IMR-90 (cell line): ENCODE measurements at regions not wholly inside any gene's neighbourhood (a gene's known extent, or its start where the extent isn't known, plus 50 kb on each side); places are given as distances from the start of the nearest gene placed in this dataset.

Source experiments
- ATAC-seq: fragments of 200-7000 bp; cut with Tn5 transposase; 2 replicates; pipeline ENCODE4 v1.9.1; 2020; ENCODE audit warnings: low read depth, mild to moderate bottlenecking, moderate library complexity
- BruUV-seq: library from RNA; stranded (reverse); fragments of 400-500 nt; replicated peaks from 2 replicates; lab custom pipeline; 2021; lab: Mats Ljungman, UMichigan
- CTCF ChIA-PET: fragments of 300-600 bp; formaldehyde crosslinking; extraction: SDS; loops from one replicate; lab custom pipeline; 2021; ENCODE audit warnings: antibody characterized with exemption; lab: Yijun Ruan, JAX
- POLR2A ChIA-PET: fragments of 300-600 bp; sonication (Branson Sonifier 250); formaldehyde crosslinking; loops from one replicate; lab custom pipeline; 2022; ENCODE audit warnings: antibody characterized with exemption; ENCODE audit not compliant: unreplicated experiment; lab: Charles Lee
- DNase-seq: peaks from one replicate; pipeline ENCODE4 v3.0.0; 2013
- H2AFZ ChIP-seq: replicated peaks from 2 replicates; pipeline ENCODE3; 2013; ENCODE audit warnings: low read length, mild to moderate bottlenecking; ENCODE audit not compliant: poor library complexity
- H2AK5ac ChIP-seq: 2 replicates; pipeline ENCODE4 v1.6.1; 2013; ENCODE audit warnings: low read depth, low read length, inconsistent platforms
- H2AK9ac ChIP-seq: replicated peaks from 2 replicates; pipeline ENCODE3; 2013; ENCODE audit warnings: mild to moderate bottlenecking, low read depth, low read length, moderate library complexity; ENCODE audit not compliant: poor library complexity
- H2BK120ac ChIP-seq: 2 replicates; pipeline ENCODE4 v1.6.1; 2013; ENCODE audit warnings: low read depth, low read length, inconsistent platforms
- H2BK15ac ChIP-seq: 3 replicates; pipeline ENCODE4 v1.6.1; 2013; ENCODE audit warnings: low read depth, low read length, inconsistent platforms
- H2BK20ac ChIP-seq: 2 replicates; pipeline ENCODE4 v1.6.1; 2013; ENCODE audit warnings: low read depth, mild to moderate bottlenecking, inconsistent platforms, low read length, moderate library complexity
- H2BK5ac ChIP-seq: 2 replicates; pipeline ENCODE4 v1.6.1; 2013; ENCODE audit warnings: mild to moderate bottlenecking, low read depth, low read length, inconsistent platforms; ENCODE audit not compliant: poor library complexity, severe bottlenecking
- H3K14ac ChIP-seq: replicated peaks from 2 replicates; pipeline ENCODE4 v1.6.1; 2013; ENCODE audit warnings: low read depth, low read length, inconsistent platforms
- H3K18ac ChIP-seq: 2 replicates; pipeline ENCODE4 v1.6.1; 2013; ENCODE audit warnings: low read depth, low read length, control low read depth
- H3K23ac ChIP-seq: 2 replicates; pipeline ENCODE4 v1.6.1; 2013; ENCODE audit warnings: low read depth, low read length, inconsistent platforms
- H3K27ac ChIP-seq: 2 replicates; pipeline ENCODE4 v1.5.1; 2013; ENCODE audit warnings: mild to moderate bottlenecking, control low read depth, low read length; ENCODE audit not compliant: insufficient read depth
- H3K27me3 ChIP-seq: 2 replicates; pipeline ENCODE4 v1.6.1; 2013; ENCODE audit warnings: low read length; ENCODE audit not compliant: control insufficient read depth, insufficient read depth
- H3K36me3 ChIP-seq: 2 replicates; pipeline ENCODE4 v1.6.1; 2013; ENCODE audit warnings: low read length, mixed read lengths; ENCODE audit not compliant: control insufficient read depth, insufficient read depth
- H3K4ac ChIP-seq: 2 replicates; pipeline ENCODE4 v1.6.1; 2013; ENCODE audit warnings: low read depth, low read length, inconsistent platforms
- H3K4me1 ChIP-seq: 2 replicates; pipeline ENCODE4 v1.6.1; 2013; ENCODE audit warnings: low read length, mixed read lengths; ENCODE audit not compliant: control insufficient read depth, insufficient read depth
- H3K4me2 ChIP-seq: 2 replicates; pipeline ENCODE4 v1.6.1; 2013; ENCODE audit warnings: low read depth, mild to moderate bottlenecking, control low read depth, low read length, moderate library complexity
- H3K4me3 ChIP-seq: 2 replicates; pipeline ENCODE4 v1.5.1; 2013; ENCODE audit warnings: low read depth, mild to moderate bottlenecking, control low read depth, low read length, moderate library complexity; ENCODE audit not compliant: insufficient read depth
- H3K56ac ChIP-seq: 2 replicates; pipeline ENCODE4 v1.6.1; 2013; ENCODE audit warnings: low read length, inconsistent platforms; ENCODE audit not compliant: insufficient read depth; ENCODE audit errors: extremely low read depth
- H3K79me1 ChIP-seq, 2 experiments: 2 replicates each; pipeline ENCODE4 v1.6.1; 2013; ENCODE audit warnings: low read length in 2 of 2, inconsistent platforms in 1 of 2, low read depth in 1 of 2
- H3K9ac ChIP-seq: 2 replicates; pipeline ENCODE4 v1.6.1; 2013; ENCODE audit warnings: low read depth, low read length, control low read depth
- H3K9me1 ChIP-seq: 2 replicates; pipeline ENCODE4 v1.6.1; 2013; ENCODE audit warnings: low read length, inconsistent platforms; ENCODE audit not compliant: insufficient read depth
- H3K9me3 ChIP-seq: 2 replicates; pipeline ENCODE4 v1.6.1; 2013; ENCODE audit warnings: low read length; ENCODE audit not compliant: control insufficient read depth, insufficient read depth
- H4K20me1 ChIP-seq: 2 replicates; pipeline ENCODE4 v1.6.1; 2013; ENCODE audit warnings: low read length, inconsistent platforms; ENCODE audit not compliant: insufficient read depth
- H4K5ac ChIP-seq: 2 replicates; pipeline ENCODE4 v1.6.1; 2013; ENCODE audit warnings: mild to moderate bottlenecking, low read depth, low read length, control low read depth
- H4K8ac ChIP-seq, 2 experiments: 2 replicates each; pipeline ENCODE4 v1.6.1; 2013; ENCODE audit warnings: low read depth in 2 of 2, low read length in 2 of 2, control low read depth in 1 of 2, inconsistent platforms in 1 of 2
- H4K91ac ChIP-seq: 2 replicates; pipeline ENCODE4 v1.6.1; 2013; ENCODE audit warnings: low read depth, low read length, inconsistent platforms; ENCODE audit not compliant: insufficient read depth
- CEBPB ChIP-seq: IDR thresholded peaks from 2 replicates; pipeline ENCODE4 v1.6.1; 2012; ENCODE audit warnings: low read depth, low read length, improper control_type of control experiment
- MAFK ChIP-seq: IDR thresholded peaks from 2 replicates; pipeline ENCODE4 v1.6.1; 2012; ENCODE audit warnings: low read depth, low read length, improper control_type of control experiment
- POLR2A ChIP-seq: IDR thresholded peaks from 2 replicates; pipeline ENCODE4 v1.6.1; 2012; ENCODE audit warnings: mild to moderate bottlenecking, low read depth, low read length
- RAD21 ChIP-seq: IDR thresholded peaks from 2 replicates; pipeline ENCODE4 v1.6.1; 2012; ENCODE audit warnings: low read length, improper control_type of control experiment
- RCOR1 ChIP-seq: IDR thresholded peaks from 2 replicates; pipeline ENCODE4 v1.6.1; 2012; ENCODE audit warnings: mild to moderate bottlenecking, low read length, improper control_type of control experiment; ENCODE audit not compliant: insufficient replicate concordance
- RFX5 ChIP-seq: IDR thresholded peaks from 2 replicates; pipeline ENCODE4 v1.8.0; 2012; ENCODE audit warnings: low read depth, mild to moderate bottlenecking, low read length, moderate library complexity
- SMC3 ChIP-seq: fragments of 150-350 bp; IDR thresholded peaks from 2 replicates; pipeline ENCODE4 v1.6.1; 2016; ENCODE audit warnings: low read depth, mild to moderate bottlenecking, antibody characterized with exemption, low read length, moderate library complexity
- WGBS, 2 experiments: methylation state at CpG; one replicate each; pipeline versions ENCODE4 v1.1.5 to v1.1.7; 2013; ENCODE audit warnings: missing lambda C conversion rate in 2 of 2; ENCODE audit not compliant: insufficient read length in 1 of 2; ENCODE audit errors: extremely low coverage in 2 of 2; 5-methylcytosine and 5-hydroxymethylcytosine counted together
- dilution Hi-C: fragments of 300-500 bp; cut with HindIII; formaldehyde crosslinking; loops from one replicate; pipeline ENCODE4 v1.14.3; 2018; ENCODE audit warnings: low sequenced_read_pairs; ENCODE audit not compliant: unreplicated experiment
- in situ Hi-C: fragments of 300-500 bp; cut with MboI; formaldehyde crosslinking; loops from 3 replicates; pipeline ENCODE4 v1.14.3; 2019; ENCODE audit warnings: low sequenced_read_pairs, inconsistent platforms, mixed read lengths
- intact Hi-C: fragments of 100-400 bp; cut with micrococcal nuclease; formaldehyde crosslinking; loops from 2 replicates; pipeline ENCODE4 v1.10.0; 2022
- TF ChIP-seq, protein P1 (sequence below): fragments of 150-350 bp; IDR thresholded peaks from 2 replicates; pipeline ENCODE4 v1.6.1; 2017; ENCODE audit warnings: mild to moderate bottlenecking, antibody characterized with exemption, low read length, low read depth

DNA sequence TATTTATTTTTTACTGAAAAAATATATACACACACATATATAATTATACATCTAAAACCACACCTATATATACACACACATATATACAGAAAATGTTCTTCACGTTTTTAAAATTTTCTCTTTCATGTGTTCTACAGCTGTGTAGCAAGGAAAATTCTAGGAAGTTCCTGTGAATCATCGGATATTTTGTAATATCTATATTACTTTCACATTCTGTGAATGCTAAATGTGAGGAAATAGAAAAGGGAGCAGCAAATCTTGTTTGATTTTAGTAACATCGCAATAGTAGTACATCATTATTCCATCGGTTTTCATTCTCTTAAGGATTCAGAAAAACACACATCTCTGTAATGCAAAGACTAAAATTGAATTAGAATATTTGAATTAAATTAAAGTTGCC, 836.8 kb upstream of the NECTIN3 start:
- H2AK5ac ChIP-seq = no peak overlapping the region
- intact Hi-C loops = no loop called here
- 100% methylated on average over 1 of the region's 4 CpGs; no CpG with 5 or more reads in 1 of the 2 experiments for WGBS, 2 experiments
- no peaks in the 10 kb centered on the region for H3K4me1 ChIP-seq
- dilution Hi-C loops = no loop called here
- 0 out of 2 replicates have a peak, but pooled peaks have one; percentile 24 for ATAC-seq
- H3K27ac ChIP-seq = no peak overlapping the region
- H4K8ac ChIP-seq = no peak overlapping the region
- no peaks in the 10 kb centered on the region for H3K9me3 ChIP-seq
- no peak overlapping the region for H2BK20ac ChIP-seq
- no peak overlapping the region for H3K4me3 ChIP-seq
- POLR2A ChIA-PET = no interaction called here
- no peaks in the 10 kb centered on the region for H3K36me3 ChIP-seq
- peak; percentile 28 for DNase-seq
- no peak overlapping the region for H4K5ac ChIP-seq
- H3K56ac ChIP-seq = no peak overlapping the region
- no peak overlapping the region for H2BK120ac ChIP-seq
- no peaks in the 10 kb centered on the region for H3K79me1 ChIP-seq
- CTCF ChIA-PET = no interaction called here
- no peak overlapping the region for H4K91ac ChIP-seq
- H3K14ac ChIP-seq = no peak overlapping the region
- no peaks in the 10 kb centered on the region for H3K9me1 ChIP-seq
- no peak overlapping the region for H3K18ac ChIP-seq
- no peaks in the 10 kb centered on the region for H3K27me3 ChIP-seq
- H3K9ac ChIP-seq = no peak overlapping the region
- BruUV-seq = no TSS peak
- H3K4me2 ChIP-seq = no peak overlapping the region
- no peaks in the 10 kb centered on the region for H4K20me1 ChIP-seq
- no peak overlapping the region for H2AK9ac ChIP-seq
- no peak overlapping the region for H2AFZ ChIP-seq
- in situ Hi-C loops = no loop called here
- H2BK15ac ChIP-seq = no peak overlapping the region
- H3K4ac ChIP-seq = no peak overlapping the region
- H2BK5ac ChIP-seq = no peak overlapping the region
- H3K23ac ChIP-seq = no peak overlapping the region
- TF ChIP-seq, protein P1, sequence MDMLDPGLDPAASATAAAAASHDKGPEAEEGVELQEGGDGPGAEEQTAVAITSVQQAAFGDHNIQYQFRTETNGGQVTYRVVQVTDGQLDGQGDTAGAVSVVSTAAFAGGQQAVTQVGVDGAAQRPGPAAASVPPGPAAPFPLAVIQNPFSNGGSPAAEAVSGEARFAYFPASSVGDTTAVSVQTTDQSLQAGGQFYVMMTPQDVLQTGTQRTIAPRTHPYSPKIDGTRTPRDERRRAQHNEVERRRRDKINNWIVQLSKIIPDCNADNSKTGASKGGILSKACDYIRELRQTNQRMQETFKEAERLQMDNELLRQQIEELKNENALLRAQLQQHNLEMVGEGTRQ = no peak
- no peak for TF ChIP-seq RCOR1
- TF ChIP-seq MAFK = no peak
- no peak for TF ChIP-seq POLR2A
- TF ChIP-seq CEBPB = no peak
- TF ChIP-seq RAD21 = no peak
- no peak for TF ChIP-seq RFX5
- no peak for TF ChIP-seq SMC3
